ENCODE measurements at regions not wholly inside any gene's neighbourhood (a gene's known extent, or its start where the extent isn't known, plus 50 kb on each side); places are given as distances from the start of the nearest gene placed in this dataset.
"Not testable (repeated sequence)": the region's sequence is repeated elsewhere in the genome, so short reads cannot be mapped to it uniquely, and the experiment has no call there.

- no peak for DNase-seq (ENCODE audit: low spot score)
- intact Hi-C loops (cut with DNase I): no loop called here
These were observed 58.1 kb upstream of the TUNAR start for GRCh38 chr14:95818581-95818980.

GRCh38 chr14:95817271-95817670, 59.4 kb upstream of the TUNAR start:
- intact Hi-C loops (cut with DNase I): no loop called here

GRCh38 chr14:95816539-95816938, 60.1 kb upstream of the TUNAR start:
- intact Hi-C loops (cut with DNase I): no loop called here
- no peak for DNase-seq (ENCODE audit: low spot score)

More at GRCh38 chr14:95817271-95817670, 59.4 kb upstream of the TUNAR start:
- no peak for DNase-seq (ENCODE audit: low spot score)

DNA sequence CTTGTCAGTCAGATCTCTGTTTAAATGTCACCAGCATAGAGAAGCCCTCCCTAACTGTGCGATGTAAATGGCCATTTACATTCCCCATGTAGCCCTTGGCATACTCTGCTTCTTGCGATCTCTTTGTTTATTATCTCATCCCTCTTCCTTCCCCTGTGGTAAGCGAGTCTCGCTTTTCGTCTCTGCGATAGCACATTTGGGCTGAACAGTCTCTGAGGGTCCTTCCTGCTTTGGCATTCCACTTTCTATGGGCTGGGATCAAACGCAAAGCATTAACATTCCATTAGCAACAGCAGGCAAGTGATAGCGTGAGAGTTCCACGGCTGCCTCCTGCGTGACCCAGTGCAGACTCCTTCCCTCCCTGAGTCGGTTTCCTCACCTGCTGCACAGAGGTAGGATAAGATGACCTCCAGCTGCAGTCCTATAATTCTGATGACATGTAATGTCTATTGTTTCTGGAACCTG, 61.4 kb upstream of the TUNAR start:
- DNase-seq (ENCODE audit: low spot score): no peak
- intact Hi-C loops (cut with DNase I): no loop called here

DNA sequence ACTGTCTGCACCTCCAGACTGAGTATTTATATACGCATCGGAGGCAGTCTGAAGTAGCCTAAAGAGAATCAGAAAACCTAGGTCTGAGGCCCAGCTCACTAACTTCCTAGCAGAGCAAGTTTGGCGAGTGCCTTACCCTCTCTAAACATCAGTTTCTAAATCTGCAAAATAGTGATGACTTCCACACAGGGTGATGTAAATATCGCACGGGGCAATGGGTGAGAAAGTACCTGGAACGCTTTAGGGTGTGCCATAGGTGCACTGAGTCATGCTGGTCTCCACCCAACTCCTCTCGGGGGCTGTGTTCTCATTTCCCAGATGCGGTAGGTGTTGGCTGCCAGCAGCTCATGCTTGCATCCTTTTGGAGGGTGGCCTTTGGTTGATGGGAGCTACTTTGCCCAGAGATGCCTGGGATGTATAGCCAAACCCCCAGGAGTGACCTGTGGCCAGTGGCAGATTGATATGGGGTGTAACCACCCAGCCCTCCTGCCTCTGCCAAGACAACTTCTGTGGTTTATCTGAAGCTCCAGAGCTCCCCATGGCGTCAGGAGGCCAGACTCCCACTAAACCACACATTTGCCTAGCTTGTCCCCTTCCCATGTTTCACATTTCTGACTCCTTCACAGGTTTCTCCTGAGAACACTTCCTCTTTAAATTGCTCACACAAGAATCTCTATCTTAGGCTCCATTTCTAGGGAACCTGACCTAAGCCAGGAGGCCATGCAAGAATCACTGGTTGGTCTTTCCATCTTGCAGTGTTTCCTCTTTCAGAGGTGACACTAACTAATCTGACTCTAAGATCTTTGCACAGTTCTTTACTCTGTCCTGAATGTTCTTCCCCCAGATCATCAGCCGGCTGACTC, 62.0 kb upstream of the TUNAR start:
- intact Hi-C loops (cut with DNase I): no loop called here
- DNase-seq (ENCODE audit: low spot score): no peak

- no peak for DNase-seq (ENCODE audit: low spot score)
- intact Hi-C loops (cut with DNase I): no loop called here
These were observed 64.8 kb upstream of the TUNAR start for GRCh38 chr14:95811813-95812212.

- intact Hi-C loops (cut with DNase I): no loop called here
- no peak for DNase-seq (ENCODE audit: low spot score)
These were observed 68.3 kb upstream of the TUNAR start for GRCh38 chr14:95808371-95808770.

- intact Hi-C loops (cut with DNase I): no loop called here
These were observed 79.8 kb upstream of the TUNAR start for GRCh38 chr14:95796788-95797187.

DNA sequence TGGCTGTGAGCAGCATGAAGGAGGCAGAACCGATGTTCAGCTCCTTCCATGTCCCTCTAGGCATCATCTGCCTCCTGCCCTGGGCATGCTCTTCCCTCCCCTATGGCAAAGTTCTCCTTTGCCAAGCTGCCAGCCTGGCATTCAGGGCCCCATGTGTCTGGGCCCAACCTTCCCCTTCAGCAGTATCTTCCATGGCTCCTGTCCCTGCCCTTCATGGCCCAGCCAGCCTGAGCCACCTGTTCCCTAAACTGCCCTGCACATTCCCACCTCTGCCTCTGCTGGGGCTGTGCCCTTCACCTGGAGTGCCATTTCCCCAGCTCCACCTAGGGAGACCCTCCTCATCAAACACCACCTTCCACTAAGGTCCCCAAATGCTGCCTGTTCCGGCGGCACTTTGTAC, 74.0 kb upstream of the TCL1A start:
- DNase-seq (ENCODE audit: low spot score): no peak
- intact Hi-C loops (cut with DNase I): no loop called here

More at GRCh38 chr14:95796788-95797187, 79.8 kb upstream of the TUNAR start:
- no peak for DNase-seq (ENCODE audit: low spot score)

- no peak for DNase-seq (ENCODE audit: low spot score)
These were observed 72.6 kb upstream of the TCL1A start for GRCh38 chr14:95786566-95786965.

GRCh38 chr14:95784137-95784536, 70.2 kb upstream of the TCL1A start:
- DNase-seq (ENCODE audit: low spot score): no peak
- intact Hi-C loops (cut with DNase I): no loop called here

More at GRCh38 chr14:95786566-95786965, 72.6 kb upstream of the TCL1A start:
- intact Hi-C loops (cut with DNase I): no loop called here

GRCh38 chr14:95776798-95777534, 63.0 kb upstream of the TCL1A start:
- no peak for DNase-seq (ENCODE audit: low spot score)
- intact Hi-C loops (cut with DNase I): loop anchor here (10.0 kb wide), 1 partner anchor 208 kb away; no protein-coding TSS in a partner anchor

GRCh38 chr14:95774265-95775160, 60.6 kb upstream of the TCL1A start:
- DNase-seq (ENCODE audit: low spot score): no peak
- intact Hi-C loops (cut with DNase I): loop anchor here (5.0 to 10.0 kb wide), 2 partner anchors 210 to 212 kb away; no protein-coding TSS in a partner anchor

GRCh38 chr14:95770777-95771176, 56.9 kb upstream of the TCL1A start:
- DNase-seq (ENCODE audit: low spot score): no peak
- intact Hi-C loops (cut with DNase I): loop anchor here (5.0 to 10.0 kb wide), 2 partner anchors 208 to 214 kb away; no protein-coding TSS in a partner anchor

- intact Hi-C loops (cut with DNase I): loop anchor here (5.0 to 10.0 kb wide), 3 partner anchors 208 to 325 kb away; no protein-coding TSS in a partner anchor
These were observed 56.1 kb upstream of the TCL1A start for GRCh38 chr14:95769976-95770375.

GRCh38 chr14:95769431-95769830, 55.5 kb upstream of the TCL1A start:
- intact Hi-C loops (cut with DNase I): loop anchor here (10.0 kb wide), 1 partner anchor 325 kb away; no protein-coding TSS in a partner anchor
- not testable (repeated sequence) for DNase-seq (ENCODE audit: low spot score)

More at GRCh38 chr14:95769976-95770375, 56.1 kb upstream of the TCL1A start:
- no peak for DNase-seq (ENCODE audit: low spot score)

DNA sequence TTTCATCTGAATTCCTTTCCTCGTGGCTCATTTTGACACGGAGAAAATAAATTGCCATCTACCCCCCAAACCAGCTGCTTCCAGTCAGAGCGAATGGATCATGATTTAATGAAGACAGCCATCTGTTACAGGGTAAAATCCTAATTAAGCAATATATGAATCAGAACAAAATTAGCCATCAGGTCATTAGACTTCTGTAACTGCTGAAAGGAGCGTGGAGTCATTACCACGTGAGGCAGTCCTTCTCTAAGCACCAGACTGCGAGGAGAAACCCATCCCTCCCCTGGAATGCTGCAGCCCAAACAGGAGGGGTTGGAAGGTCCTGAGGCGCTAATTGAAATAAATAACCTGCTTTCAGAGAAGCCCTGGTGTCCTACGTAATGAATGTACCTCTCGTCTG, 51.1 kb upstream of the TCL1A start:
- intact Hi-C loops (cut with DNase I): loop anchor here (10.0 kb wide), 1 partner anchor 320 kb away; no protein-coding TSS in a partner anchor
- DNase-seq (ENCODE audit: low spot score): no peak

DNA sequence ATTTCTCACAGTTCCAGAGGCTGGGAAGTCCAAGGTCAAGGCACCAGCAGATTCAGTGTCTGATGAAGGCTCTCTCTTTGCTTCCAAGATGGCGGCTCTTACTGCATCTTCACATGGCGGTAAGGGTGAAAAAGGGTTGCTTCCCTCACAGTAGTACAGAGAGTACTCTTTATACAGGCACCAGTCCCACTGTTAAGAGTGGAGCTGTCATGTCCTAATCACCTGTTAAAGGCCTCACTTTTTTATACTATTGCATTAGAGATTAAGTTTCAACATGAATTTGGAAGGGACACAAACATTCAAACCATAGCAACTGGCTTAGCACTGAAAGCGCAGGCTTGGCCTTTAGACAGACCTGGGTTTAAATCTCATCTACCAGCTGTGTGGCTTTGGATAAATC, 50.0 kb upstream of the TCL1A start:
- DNase-seq (ENCODE audit: low spot score): no peak
- intact Hi-C loops (cut with DNase I): loop anchor here (10.0 kb wide), 1 partner anchor 319 kb away; no protein-coding TSS in a partner anchor

All from cardiac septum (tissue), 1 donor.